ENCODE measurements at regions not wholly inside any gene's neighbourhood (a gene's known extent, or its start where the extent isn't known, plus 50 kb on each side); places are given as distances from the start of the nearest gene placed in this dataset.
A peak's percentile ranks its signal among the peaks of the same experiment; 100 is the strongest.
"Not testable (repeated sequence)": the region's sequence is repeated elsewhere in the genome, so short reads cannot be mapped to it uniquely, and the experiment has no call there.

DNA sequence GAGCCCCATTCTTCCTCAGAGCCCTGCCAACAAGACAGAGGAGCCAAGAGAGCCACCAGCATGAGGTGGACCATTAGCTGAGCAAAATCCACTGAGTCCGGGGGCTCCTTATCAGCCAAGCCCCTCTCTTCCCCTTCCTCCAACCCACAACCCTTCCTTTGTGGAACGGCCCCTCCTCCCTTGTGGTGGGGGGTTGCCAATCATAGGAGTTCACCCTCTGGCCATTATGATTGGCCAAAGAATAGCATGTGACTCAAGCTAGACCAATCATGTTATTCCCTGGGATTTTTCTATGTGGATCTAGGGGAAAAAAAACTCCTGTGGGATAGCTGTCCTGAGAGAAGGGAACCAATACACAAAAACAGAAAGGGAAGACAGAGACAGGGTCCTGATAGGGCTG, 120.5 kb downstream of the C16orf95 start:
- no peak for DNase-seq

DNA sequence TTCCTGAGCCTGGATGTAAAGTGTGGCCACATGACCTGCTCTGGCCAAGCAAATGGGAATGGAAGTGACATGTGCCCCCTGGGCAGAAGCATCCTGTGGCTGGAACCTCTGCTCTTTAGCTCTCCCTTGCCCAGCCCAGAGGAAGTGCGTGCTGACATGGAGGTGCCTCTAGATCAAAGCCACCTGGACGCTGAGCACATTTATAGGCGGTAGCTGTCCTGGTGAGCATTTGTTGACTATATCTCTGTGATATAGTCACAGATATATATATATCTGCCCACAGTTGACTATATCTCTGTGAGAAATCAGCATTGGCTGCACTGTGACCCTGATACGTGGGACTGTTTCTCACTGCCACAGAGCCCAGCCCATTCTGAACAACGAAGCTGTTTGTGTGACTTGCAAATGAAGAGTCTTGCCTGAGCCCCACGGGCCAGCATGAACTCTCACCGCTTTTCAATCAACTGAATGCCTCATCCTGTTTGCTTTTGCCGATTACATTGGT, 118.8 kb downstream of the C16orf95 start:
- no peak for DNase-seq

DNA sequence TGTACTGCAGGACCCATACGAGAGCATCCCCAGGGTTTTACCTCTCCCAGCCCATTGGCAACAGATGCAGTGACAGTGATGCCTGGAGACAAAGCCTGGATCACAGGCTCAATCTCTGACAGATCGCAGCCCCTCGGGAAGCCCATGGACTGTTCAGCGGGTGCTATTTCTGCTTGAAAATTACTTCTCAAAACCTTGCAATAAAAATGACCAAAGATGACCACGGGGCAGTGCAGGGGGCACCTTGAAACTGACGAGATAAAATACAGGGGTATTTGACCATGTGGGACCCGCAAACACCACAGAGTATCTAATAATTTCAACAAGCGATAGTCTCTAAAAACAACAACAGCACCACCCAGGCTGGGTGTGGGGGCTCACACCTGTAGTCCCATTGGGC, 118.3 kb downstream of the C16orf95 start:
- no peak for DNase-seq

DNA sequence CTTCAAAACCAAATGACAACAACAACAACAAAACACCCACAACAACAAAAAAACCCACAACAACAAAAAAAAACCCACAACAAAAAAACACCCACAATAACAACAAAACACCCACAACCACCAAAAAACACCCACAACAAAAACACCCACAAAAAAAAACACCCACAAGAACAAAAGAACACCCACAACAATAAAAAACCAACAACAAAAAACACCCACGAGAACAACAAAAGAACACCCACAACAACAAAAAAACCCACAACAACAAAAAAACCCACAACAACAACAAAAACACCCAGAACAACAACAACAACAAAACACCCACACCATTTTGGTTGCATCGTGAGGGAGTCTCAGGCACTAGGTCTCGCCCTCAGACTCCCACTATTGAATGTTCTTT, 117.8 kb downstream of the C16orf95 start:
- no peak for DNase-seq

DNA sequence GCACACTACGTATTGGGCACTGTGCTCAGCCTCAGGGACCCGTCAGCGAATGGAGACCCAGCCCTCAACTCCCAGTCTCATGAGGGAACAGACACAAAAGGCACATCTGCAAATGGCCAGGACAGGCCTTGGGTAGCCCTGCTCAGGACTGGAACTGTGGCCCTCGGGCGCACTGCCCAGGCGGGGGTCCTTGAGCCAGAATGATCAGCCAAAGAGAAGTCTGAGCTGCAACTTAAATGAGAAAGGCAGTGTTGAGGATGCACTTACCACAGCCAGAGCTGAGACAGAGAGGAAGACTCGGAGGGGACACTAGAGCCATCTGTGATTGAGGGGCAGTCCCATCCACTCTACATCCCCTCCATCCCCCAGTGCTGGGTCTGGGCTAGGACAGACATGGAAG, 117.3 kb downstream of the C16orf95 start:
- DNase-seq = no peak

DNA sequence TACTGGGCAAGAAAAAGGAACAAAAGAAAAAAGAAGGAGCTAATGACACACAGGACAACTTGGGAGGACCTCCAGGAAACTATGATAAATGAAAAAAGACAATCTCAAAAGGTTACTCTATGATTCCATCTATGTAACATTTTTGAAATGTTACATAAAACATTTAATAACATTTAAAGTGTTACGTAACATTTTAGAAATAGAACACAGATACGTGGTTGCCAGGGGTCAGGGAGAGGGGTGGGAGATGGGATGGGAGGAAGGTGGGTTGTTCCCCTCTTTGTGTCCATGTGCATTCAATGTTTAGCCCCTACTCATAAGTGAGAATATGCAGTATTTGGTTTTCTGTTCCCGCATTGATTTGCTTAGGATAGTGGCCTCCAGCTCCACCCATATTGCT, 116.6 kb downstream of the C16orf95 start:
- DNase-seq = no peak

DNA sequence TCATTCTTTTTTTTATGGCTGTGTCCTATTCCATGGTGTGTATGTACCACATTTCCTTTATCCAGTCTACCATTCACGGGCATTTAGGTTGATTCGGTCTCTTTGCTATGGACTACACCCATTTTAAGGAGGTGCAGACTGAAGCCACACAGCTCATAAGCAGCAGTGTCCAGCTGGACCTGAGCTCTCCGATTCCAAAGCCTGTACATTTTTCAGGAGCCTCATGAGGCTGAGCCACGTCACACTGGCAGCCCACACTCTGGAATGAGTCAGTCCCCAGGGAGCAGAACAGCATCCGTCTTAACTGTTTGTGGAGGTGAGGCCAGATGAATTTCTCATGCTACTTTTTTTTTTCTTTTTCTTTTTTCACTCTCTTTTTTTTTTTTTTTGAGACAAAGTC, 116.1 kb downstream of the C16orf95 start:
- peak; percentile 100 for DNase-seq

DNA sequence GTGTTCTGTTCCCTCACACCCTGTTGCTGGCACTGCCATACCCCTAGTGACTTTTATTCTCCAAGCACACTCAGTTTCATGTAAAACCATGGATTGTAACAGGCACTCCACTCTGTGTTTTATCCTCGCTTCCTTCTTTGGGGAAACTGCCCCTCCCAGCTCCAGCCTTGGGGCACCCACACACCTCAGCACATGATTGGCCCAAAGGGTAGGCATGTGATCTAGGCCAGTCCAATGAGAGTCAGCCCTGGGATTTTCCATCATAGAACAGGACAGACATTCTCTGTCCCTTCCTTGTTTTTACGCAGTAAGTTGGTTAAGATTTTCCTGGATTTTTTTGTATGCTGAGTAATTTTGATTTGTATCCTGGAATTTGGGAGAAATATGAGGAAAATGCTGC, 115.4 kb downstream of the C16orf95 start:
- peak; percentile 26 for DNase-seq

DNA sequence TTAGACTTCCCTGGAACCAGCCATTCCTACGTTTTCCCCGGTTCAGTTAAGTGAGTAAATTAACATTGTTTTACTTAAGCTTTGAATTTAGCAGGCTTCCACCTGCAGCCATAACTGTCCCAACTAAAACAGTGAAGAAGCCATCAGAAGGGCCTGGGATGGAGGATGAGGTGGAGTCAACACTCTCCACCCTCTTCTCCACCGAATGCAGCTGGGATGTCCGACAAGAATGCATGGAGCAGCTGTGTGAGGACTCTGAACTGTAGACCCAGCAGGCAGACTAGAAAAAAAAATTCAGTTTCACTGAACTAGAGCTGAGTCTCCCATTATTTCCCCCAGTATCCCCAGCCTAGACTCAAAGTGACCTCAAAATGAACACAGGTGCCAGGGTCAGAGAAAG, 114.8 kb downstream of the C16orf95 start:
- DNase-seq = peak; percentile 83

DNA sequence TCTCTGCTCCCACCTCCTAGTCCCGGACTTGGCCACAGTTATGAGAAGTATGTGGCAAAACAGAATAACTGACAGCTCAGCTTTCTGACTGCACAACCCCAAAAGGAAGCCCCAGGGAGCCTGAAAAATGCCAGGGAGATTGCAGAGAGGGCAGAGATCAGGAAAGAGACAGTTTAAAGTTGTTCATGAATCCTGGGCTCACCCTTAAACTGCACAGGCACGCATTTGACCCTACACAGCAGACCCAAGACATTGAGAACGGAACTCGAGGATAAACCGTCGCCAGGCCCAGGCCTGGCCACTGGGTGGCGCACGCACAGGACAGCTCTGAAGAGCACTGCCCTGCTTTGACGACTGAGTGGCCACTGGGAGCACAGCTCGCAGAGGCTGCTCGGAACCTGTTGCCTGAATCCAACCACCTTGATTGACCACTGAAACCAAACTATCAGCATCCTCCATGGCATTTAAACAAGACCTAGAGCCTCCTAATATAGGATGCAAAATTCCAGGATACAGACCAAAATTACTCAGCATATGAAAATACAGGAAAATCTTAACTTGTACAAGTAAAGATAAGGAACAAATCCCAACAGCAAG, 114.0 kb downstream of the C16orf95 start:
- peak; percentile 95 for DNase-seq

DNA sequence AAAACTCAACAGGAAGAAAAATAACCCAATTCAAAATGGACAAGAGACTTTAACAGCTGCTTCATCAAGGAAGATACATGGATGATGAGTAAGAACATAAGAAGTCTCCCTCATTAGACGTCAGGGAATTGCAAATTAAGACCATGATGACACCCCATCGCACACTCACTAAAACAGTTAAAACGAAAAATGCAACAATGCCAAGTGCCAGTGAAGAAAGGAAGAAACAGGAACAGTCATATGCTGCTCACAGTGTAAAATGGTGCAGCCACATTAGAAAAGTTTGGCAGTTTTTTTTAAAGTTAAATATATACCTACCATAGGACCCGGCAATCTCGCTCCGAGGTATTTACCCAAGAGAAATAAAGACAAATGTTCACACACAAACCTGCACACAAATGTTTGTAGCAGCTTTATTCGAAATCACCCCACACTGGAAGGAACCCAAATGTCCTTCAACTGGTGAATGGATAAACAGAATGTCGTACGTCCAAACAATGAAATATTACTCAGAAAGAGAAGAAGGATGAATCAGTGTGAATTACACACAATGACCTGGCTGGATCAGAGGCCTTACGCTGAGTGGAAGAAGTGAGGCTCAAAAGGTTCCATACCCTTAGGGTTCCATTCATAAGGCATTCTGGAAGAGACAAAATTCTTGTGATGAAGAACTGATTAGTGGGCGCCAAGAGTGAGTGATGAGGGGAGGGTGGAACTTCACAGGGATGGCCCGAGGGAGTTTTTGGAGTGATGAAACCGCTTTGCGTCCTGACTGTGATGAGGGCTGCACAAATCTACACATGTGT, 110.3 kb downstream of the C16orf95 start:
- peak; percentile 76 for DNase-seq

DNA sequence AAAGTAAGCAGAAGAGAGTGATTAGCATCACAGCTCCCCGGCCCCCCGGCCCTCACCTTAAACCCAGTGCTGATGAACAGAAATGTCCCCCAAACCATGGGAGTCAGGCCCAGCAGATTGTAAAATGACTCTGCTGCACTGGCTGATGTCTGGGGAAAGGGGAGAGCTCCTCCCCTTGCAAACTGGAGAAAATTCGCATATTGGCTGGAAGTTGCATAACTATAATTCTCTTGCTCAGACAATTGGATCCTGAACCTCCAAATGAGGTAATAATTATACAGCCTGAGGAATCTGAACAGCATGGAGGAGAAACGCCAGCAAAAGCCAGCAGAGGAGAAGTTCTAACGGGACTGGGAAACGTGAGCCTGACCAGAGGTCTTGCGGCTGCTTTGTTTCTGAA, 109.7 kb downstream of the C16orf95 start:
- DNase-seq = peak; percentile 92

DNA sequence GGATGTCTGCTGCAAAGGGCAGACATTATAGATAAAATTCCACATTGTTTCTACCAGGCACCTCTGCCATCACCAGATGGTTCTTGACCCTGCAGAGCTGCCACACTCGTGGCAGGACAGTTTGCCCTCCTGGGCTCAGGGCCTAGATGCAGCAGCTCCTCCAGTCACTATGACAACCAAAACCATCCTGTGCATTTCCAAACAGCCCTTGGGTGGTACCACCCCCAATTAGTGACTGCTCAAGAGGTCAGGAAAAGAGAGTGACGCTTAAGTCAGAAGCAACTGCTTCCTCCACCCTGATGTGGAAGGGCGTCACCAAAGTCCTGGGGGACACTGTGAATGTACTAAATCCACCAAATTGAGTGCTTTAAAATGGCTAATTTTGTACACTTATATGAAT, 109.2 kb downstream of the C16orf95 start:
- no peak for DNase-seq

DNA sequence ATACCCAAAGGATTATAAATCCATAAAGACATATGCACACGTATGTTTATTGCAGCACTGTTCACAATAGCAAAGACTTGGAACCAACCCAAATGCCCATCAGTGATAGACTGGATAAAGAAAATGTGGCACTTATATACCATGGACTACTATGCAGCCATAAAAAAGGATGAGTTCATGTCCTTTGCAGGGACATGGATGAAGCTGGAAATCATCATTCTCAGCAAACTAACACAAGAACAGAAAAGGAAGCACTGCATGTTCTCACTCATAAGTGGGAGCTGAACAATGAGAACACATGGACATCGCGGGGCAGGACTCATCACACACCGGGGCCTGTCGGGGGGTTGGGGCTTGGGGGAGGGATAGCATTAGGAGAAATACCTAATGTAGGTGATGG, 108.2 kb downstream of the C16orf95 start:
- DNase-seq = not testable (repeated sequence)

DNA sequence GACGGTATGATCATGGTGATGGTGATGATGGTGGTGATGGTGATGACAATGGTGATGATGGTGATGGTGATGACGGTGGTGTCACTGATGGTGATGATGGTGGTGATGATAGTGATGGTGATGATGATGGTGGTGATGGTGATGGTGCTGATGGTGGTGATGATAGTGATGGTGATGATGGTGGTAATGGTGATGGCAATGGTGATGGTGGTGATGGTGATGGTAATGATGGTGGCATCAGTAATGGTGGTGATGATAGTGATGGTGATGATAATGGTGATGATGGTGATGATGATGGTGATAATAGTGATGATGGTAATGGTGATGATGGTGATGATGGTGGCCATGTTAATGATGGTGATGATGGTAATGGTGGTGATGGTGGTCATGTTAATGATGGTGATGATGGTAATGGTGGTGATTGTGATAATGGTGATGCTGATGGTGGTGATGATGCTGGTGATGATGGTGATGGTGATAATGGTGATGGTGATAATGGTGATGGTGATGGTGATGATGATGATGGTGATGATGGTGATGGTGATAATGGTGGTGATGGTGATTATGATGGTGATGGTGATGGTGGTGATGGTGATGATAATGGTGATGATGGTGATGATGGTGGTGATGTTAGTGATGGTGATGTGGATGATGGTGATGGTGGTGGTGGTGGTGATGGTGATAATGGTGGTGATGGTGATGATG, 107.2 kb downstream of the C16orf95 start:
- no peak for DNase-seq

DNA sequence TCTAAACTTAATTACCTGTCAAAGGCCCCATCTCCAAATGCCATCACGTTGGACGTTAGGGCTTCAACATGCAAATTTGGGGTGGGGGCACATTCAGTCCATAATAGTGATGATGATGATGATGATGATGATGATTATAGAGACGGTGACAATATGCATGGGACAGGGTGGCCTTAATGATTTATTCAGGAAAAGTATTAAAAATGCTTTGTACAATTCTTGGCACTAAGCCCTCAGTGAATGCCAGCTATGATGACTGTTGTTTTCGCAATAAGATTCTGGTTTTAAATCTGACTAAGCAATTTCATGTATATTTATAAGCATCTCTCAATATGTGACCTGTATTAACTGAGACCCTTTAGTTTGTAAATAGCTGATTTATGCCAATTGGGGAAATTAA, 106.3 kb downstream of the C16orf95 start:
- peak; percentile 62 for DNase-seq

DNA sequence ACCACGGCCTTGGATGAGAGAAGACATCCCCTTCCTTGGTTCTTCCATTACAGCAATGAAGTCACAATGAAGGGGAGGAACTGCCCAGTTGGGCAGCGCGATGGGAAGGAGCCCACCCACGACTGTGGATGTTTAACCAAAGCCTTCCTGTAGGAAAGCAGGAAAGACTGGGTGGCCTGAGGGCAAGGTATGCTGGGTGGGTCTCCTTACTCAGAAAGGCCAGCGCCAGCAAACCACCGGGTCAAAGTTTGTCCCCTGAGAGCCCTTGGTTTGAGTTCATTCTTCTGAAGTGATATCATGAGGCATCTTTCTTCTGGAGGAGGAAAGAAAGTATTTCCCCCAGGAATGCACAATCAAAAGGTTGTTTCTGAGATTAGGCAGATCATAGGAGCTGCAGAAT, 105.2 kb downstream of the C16orf95 start:
- DNase-seq = peak; percentile 86

DNA sequence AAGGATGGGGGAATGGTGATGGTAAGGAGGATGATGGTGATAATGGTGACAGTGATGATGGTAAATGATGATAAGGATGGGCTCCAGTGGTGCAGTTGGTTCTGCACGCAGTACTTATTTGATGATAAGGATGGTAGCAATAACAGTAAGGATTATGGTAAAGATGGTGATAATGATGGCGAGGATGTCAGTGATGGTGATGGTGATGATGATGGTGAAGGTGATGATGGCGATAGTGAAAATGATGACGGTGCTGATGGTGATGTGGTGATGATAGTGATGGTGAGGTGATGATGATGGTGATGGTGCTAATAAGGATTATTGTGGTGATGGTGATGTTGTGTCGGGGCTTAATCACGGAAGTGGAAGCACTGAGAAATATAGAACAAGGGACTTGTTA, 103.7 kb downstream of the C16orf95 start:
- no peak for DNase-seq

DNA sequence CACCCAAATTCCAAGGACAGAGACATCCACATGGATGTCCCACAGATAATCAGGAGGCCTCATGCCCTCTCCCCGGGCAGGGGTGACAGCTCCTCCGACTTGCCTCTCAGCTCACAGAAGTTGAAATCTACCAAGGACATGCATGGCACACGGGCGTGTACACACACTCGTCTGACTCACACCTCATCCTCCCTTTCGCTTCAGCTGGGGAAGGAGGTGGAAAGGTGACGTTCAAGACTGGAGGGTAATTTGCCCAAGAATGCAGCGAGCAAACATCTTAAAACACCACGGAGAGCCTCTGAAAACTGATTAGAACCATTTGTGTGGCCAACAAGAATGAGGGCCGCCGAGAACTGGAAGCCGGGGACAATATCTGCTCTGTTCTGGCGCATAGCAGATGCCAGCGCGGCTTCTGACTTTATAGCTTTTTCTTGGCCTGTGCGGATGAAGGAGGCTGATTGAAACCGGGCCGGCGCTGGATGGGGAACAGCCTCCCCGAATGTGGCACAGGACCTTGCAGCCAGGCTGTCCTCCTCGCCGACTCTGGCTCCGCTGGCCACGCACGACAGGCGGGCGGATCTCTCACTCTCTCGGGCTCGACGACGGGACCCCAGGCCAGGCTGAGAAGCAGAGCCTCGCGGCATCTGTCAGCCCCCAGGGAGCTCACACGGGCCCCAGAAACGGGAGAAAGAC, 100.9 kb downstream of the C16orf95 start:
- DNase-seq = no peak

DNA sequence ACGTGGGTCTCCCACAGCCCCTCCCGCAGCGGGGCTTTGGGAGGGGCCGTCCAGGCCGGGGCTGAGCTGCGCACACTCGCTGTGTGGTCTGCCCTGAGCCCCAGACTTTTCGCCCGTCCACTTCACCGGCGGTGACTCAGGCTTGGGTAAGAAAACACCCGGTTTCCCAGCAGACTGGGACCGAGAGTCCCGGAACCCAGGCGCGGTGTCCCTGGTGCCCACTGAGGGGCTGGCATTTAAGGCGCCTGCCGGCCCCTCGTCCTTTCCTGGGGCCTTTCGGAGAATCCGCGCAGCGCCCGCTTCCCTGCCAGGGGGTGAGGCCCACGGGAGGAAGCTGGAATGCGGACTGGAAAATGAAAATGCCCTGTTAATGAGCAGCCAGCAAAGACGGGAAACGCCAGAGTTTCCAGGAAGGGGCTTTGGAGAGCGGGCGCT, 100.3 kb downstream of the C16orf95 start:
- no peak for DNase-seq

DNA sequence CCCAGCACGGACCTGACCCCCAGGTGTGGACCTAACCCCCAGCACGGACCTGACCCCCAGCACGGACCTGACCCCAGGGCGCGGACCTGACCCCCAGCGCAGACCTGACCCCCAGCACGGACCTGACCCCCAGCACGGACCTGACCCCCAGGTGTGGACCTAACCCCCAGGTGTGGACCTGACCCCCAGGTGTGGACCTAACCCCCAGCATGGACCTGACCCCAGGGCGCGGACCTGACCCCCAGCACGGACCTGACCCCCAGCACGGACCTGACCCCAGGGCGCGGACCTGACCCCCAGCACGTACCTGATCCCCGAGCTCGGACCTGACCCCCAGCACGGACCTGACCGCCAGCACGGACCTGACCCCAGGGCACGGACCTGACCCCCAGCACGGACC, 99.4 kb downstream of the C16orf95 start:
- DNase-seq = not testable (repeated sequence)

DNA sequence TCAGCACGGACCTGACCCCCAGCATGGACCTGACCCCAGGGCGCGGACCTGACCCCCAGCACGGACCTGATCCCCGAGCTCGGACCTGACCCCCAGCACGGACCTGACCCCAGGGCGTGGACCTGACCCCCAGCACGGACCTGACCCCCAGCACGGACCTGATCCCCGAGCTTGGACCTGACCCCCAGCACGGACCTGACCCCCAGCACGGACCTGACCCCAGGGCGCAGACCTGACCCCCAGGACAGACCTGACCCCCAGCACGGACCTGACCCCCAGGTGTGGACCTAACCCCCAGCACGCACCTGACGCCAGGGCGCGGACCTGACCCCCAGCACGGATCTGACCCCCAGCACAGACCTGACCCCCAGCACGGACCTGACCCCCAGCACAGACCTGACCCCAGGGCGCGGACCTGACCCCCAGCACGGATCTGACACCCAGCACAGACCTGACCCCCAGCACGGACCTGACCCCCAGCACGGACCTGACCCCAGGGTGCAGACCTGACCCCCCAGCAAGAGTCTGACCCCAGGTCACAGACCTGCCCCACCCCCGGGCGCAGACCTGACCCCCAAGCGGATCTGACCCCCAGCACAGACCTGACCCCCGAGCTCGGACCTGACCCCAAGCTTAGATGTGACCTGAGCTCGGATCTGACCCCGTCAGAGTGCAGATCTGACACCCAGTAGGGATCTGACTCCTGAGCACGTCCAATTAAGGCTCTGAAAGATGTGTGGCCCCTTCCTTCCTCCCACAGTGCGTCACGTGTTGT, 98.7 kb downstream of the C16orf95 start:
- no peak for DNase-seq

All from fibroblast of upper back skin (primary cell).